Right ventricle myocardium inferior (tissue), 1 donor: ENCODE measurements at regions not wholly inside any gene's neighbourhood (a gene's known extent, or its start where the extent isn't known, plus 50 kb on each side); places are given as distances from the start of the nearest gene placed in this dataset.

Source experiments
- ATAC-seq: fragments of 200-7000 bp; cut with Tn5 transposase; one replicate; pipeline ENCODE4 v1.9.1; 2020; ENCODE audit warnings: mild to moderate bottlenecking, moderate library complexity
- DNase-seq: peaks from one replicate; pipeline ENCODE4 v3.0.0; 2021; ENCODE audit errors: missing footprints
- intact Hi-C: fragments of 100-400 bp; cut with DNase I; formaldehyde crosslinking; loops from one replicate; pipeline ENCODE4 v1.11.0; 2022
- donor health status: DM: no; HTN: yes; CAD: no; lungs with severe emphysema.

- intact Hi-C loops = no loop called here
- ATAC-seq = no peak
- no peak for DNase-seq
Observed at GRCh38 chr16:73315645-73316044, 267.7 kb upstream of the ZFHX3 start.

DNA sequence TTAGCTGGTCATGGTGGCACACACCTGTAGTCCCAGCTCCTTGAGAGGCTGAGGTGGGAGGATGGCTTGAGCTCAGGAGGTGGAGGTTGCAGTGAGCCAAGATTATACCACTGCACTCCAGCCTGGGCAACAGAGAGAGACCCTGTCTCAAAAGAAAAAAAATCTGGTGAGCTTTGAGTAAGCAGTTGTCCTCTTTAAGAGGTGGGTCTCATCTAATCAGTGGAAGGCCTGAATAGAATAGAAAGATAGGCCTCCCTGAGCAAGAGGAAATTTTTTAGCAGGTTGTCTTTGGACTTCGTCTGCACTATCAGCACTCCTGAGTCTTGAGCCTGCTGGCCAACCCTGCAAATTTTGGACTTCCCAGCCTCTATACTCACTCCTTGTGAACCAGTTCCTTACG lies 266.0 kb upstream of the ZFHX3 start:
- ATAC-seq (no peak), DNase-seq (no peak)
- intact Hi-C loops = loop anchor here (5.0 kb wide), 1 partner anchor 497 kb away; no protein-coding TSS in a partner anchor

DNA sequence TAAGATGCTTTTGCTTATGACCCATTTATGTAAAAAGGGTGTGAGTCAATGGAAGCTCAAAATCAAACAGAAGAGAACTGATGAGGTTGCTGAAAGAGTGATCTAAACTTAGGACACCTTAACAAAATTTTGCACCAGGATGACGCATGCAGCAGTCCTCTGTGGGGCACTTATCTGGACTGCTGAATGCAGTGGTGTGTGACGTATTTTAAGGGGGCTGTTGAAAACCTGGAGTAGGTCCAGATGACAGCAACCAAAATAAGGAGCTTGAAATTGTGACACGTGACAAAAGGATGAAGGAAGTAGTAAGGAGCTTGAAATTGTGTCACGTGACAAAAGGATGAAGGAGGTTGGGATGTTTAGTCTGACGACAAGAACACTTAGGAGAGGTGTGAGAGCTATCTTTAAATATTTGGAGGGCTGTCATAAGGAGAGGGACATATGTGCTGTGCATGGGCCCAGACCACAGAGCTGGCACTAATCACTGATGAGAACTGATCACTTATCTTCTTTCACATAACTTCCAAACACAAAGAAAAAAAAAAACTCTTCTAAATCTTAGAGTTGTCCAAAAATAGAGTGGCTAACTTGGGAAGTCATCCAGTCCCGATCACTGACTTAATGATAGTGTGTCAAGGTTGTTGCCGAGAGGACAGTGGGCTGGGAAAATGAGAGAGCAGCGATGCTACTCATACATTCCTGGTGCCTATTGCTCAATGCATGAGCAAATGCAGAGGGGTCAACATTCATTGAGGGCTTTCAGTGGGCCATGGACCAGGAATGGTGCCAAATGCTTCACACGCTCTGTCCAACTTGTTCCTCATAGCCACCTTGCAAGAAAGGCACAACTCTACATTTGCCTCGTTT lies 264.2 kb upstream of the ZFHX3 start:
- intact Hi-C loops = loop anchor here (5.0 kb wide), 1 partner anchor 495 kb away; no protein-coding TSS in a partner anchor
- ATAC-seq (no peak), DNase-seq (no peak)

DNA sequence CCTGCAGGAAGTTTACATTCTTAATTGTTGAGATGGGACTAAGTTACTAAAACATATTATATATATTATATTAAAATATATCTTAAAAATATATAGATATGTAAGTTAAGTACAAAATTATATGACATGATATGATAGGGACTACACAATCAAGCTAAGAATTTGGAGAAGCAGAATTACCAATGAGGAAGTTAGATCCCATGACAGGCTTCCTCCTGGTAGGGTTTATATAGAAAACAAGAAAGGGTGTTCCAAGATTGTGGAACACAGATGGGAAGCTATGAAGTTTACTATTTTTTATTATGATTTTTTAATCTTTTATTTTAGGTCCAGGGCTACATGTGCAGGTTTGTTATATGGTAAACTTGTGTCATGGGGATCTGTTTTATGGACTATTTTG lies 260.8 kb upstream of the ZFHX3 start:
- DNase-seq (no peak), ATAC-seq (no peak)
- intact Hi-C loops = no loop called here

GRCh38 chr16:73306901-73307413 lies 259.0 kb upstream of the ZFHX3 start:
- no peak for DNase-seq

DNA sequence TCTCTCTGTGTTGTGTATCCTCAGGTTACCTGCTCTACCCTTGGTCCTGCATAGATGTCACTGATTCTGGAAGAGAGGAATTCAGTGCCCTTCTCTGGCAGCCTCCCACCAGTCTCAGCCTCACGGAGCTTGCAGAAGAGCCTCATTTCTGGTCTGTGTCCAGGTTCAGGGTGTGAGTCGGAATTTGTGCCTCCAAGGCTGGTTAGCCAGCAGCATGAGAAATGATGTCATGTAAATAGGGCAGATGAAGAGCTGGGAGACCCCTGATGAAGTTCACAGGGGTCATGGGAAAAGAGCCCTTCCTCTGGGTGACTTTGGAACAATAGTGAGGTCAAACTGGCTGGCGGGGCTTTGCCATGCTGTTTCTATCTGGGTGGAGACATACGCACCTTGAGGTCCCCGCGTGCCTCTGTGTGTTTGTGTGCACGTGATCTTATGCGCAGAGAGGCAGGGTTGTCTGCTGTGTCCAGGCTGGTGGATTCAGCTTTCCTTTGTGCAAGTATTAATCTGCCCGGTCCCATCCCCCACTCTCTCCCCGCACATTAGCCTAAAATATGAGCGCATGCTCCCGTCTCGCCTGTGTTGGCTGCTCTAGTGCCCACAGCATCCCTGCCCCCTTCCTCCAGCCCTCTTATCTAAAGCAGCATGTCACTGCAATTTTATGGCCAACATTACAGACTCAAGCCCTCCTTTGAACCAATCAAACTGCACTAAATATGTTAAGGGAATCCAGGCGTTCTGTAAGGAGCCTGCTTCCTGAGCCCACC lies 256.3 kb upstream of the ZFHX3 start:
- ATAC-seq (no peak), DNase-seq (no peak)
- intact Hi-C loops = no loop called here

More at GRCh38 chr16:73306901-73307413, 259.0 kb upstream of the ZFHX3 start:
- no peak for ATAC-seq
- intact Hi-C loops = no loop called here

DNA sequence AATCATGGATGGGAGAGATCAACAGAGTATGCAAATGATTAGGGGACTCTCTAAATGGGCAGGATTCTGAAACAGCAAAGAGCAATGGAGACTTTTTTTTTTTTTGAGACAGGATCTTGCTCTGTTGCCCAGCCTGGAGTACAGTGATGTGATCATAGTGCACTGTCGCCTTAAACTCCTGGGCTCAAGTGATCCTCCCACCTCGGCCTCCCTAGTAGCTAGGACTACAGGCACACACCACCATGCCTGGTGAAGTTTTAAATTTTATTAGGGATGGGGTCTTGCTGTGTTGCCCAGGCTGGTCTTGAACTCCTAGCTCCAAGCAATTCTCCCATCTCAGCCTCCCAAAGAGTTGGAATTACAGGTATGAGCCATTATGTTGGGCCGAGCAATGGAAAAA lies 255.0 kb upstream of the ZFHX3 start:
- ATAC-seq (no peak), DNase-seq (no peak)
- intact Hi-C loops = no loop called here

DNA sequence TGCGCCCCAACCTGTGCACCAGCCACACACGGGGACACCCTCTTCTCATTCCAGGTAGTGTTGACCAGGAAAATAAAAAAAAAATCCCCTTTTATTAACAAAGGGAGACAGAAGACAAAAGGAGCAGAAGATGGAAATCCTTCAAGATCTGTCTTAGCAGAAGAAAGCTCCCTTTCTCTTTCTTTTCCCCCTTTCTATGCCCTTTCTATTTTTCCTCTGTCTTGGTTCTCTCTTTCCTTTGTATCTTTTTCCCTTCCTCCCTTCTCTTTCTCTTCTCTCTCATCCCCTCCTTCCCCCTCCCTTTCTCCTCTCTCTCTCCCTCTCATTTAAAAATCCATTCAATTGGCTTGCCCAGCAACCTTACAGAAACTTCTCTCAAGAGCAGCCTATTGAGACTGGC lies 254.1 kb upstream of the ZFHX3 start:
- DNase-seq (no peak), ATAC-seq (no peak)
- intact Hi-C loops = no loop called here

- ATAC-seq = no peak
- intact Hi-C loops = no loop called here
- no peak for DNase-seq
Observed at GRCh38 chr16:73299346-73299745, 251.4 kb upstream of the ZFHX3 start.

- intact Hi-C loops = no loop called here
- no peak for DNase-seq
- ATAC-seq = no peak
Observed at GRCh38 chr16:73298562-73298961, 250.6 kb upstream of the ZFHX3 start.

- intact Hi-C loops = no loop called here
- ATAC-seq (no peak), DNase-seq (no peak)
Observed at GRCh38 chr16:73290258-73290657, 242.3 kb upstream of the ZFHX3 start.

- no peak for ATAC-seq
- no peak for DNase-seq
- intact Hi-C loops = no loop called here
Observed at GRCh38 chr16:73289232-73289631, 241.3 kb upstream of the ZFHX3 start.

DNA sequence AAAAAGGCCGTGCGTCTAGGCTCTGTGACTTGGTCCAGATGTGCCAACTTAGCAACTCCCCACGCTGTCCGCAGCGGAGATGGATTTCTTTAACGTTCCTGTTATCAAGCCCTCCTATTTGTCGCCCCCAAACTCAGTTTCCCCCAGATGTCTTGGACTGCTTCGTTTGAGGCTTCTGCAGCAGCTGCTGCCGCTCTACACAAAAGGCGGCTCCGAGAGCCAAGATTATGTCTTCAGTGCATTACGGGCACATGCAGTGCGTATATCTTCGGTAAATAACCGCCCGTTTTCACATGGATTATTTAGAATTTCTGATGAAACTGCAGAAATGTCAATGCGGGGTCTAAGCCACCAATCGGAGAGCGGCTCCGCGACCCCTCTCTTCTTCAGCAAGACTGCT lies 240.6 kb upstream of the ZFHX3 start:
- ATAC-seq = no peak
- intact Hi-C loops = no loop called here
- no peak for DNase-seq

DNA sequence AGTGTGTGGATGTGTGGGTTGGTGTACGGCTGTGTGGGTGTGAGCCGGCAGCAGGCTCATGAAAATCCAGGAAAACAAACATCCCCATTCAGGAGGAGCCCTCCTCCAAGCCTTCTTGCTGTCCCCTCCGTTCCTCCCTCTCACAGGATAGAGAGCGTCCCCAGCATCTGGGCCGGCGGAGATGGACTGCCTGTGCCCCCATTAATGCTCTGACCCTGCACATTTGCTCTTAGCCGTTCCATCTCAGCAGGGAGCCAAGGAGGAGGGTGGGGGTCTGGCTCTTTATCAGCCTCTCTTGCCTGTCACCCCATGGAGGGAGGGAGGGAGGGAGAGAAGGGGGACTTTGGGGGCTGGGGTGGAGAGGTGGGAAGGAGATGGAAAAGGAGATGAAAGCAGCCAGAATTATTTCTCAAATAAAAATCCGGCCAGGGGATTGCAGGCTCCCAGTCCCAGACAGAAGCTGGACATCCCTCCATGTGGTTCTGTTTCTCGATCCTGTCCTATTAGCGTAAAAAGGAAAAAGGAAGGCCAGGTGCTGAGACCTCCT lies 240.0 kb upstream of the ZFHX3 start:
- no peak for DNase-seq
- intact Hi-C loops = no loop called here
- no peak for ATAC-seq

DNA sequence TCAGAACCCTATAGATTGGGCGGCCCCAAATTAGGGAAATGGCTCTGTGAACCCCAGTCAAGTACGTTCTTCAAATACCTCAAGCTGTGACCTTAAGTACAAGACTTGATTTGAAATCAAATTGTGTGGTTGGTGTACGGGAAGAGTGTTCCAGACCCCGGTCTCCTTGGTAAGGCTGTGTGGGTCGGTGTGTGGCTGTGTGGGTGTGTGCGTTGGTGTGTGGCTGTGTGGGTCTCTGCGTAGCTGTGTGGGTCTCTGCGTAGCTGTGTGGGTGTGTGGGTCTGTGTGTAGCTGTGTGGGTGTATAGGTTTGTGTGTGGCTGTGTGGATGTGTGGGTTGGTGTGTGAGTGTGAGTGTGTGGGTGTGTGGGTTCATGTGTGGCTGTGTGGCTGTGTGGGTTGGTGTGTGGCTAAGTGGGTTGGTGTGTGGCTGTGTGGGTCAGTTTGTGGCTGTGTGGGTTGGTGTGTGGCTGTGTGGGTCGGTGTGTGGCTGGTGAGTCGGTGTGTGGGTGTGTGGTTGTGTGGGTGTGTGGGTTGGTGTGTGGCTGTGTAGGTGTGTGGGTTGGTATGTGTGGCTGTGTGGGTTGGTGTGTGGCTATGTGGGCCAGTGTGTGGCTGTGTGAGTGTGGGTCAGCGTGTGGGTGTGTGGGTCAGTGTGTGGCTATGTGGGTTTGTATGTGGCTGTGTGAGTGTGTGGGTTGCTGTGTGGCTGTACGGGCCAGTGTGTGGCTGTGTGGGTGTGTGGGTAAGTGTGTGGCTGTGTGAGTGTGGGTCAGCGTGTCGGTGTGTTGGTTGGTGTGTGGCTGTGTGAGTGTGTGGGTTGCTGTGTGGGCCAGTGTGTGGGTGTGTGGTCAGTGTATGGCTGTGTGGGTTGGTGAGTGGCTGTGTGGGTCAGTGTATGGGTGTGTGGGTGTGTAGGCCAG lies 238.7 kb upstream of the ZFHX3 start:
- ATAC-seq (no peak), DNase-seq (no peak)
- intact Hi-C loops = no loop called here

GRCh38 chr16:73285436-73286201 lies 237.7 kb upstream of the ZFHX3 start:
- DNase-seq (no peak), ATAC-seq (no peak)
- intact Hi-C loops = no loop called here

DNA sequence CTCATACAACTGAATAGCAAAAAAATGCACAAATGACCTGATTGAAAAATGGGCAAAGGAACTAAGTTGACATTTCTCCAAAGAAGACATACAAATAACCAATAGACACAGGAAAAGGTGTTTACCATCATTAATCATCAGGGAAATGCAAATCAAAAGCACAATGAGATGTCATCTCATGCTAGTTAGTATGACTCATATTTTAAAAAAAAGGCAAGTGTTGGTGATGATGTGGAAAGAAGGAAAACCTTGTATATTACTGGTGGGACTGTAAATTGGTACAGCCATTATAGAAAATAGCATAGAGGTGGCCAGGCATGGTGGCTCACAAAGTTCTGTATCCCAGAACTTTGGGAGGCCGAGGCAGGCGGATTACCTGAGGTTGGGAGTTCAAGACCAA lies 232.5 kb upstream of the ZFHX3 start:
- ATAC-seq (no peak), DNase-seq (no peak)
- intact Hi-C loops = no loop called here

DNA sequence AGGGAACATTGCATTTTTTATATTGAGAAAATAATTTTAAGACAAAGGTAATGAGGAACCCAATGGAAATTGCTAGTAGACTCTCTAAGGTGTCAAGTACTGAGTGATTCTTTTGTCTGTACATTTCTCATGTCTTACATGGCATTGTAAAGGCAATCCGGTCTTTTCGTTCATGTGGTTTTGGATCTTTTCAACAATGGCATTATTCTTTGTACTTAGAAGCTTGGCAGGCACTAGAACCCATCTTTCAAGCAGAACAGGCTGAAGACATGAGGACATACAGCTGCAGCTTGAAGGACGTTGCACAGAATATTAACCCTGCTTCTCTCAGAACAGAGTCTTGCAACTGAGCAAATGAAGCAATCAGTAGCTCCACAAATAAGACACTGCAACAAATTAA lies 231.5 kb upstream of the ZFHX3 start:
- DNase-seq (no peak), ATAC-seq (no peak)
- intact Hi-C loops = no loop called here
